ENCODE measurements at regions not wholly inside any gene's neighbourhood (a gene's known extent, or its start where the extent isn't known, plus 50 kb on each side); places are given as distances from the start of the nearest gene placed in this dataset.

DNA sequence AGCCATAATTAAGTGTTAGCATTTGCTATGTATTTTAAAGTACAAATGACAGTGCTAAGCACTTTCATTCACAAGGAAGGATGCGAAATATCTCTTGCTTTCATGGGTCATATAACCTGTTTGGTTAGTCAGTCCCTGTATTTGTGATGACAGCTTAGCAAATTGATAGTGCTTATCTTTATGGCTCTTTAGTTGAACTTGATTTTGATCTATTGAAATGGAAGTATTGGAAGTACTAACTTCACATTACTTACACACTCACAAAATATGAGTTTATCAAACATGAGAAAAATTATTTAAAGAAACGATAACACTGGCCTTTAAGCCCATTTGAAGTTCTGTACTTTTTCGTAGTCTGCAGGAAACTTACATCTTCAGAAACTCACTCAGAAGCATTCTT, 97.4 kb upstream of the NEUROD1 start:
- no peak overlapping the region for H3K27ac ChIP-seq (ENCODE audit: low read depth in 1 of 2, low read length in 2 of 2)
- POLR2A ChIA-PET = no interaction called here
- DNase-seq (no peak), ATAC-seq (ENCODE audit: poor library complexity) (no peak)
- intact Hi-C loops (cut with DNase I, micrococcal nuclease) = no loop called here
- CTCF ChIA-PET = no interaction called here
- H3K9me3 ChIP-seq (ENCODE audit: control insufficient read depth in 1 of 2, insufficient read depth in 1 of 2, low read length in 2 of 2) = no peaks in the 10 kb centered on the region
- no peak overlapping the region for H3K4me3 Mint-ChIP-seq
- H3K36me3 Mint-ChIP-seq (ENCODE audit: low read depth) = no peaks in the 10 kb centered on the region
- H3K4me1 Mint-ChIP-seq (ENCODE audit: low read depth) = no peaks in the 10 kb centered on the region
- H3K9me3 Mint-ChIP-seq = no peaks in the 10 kb centered on the region
- no peaks in the 10 kb centered on the region for H3K27me3 ChIP-seq (ENCODE audit: control insufficient read depth in 1 of 2, insufficient read depth in 2 of 2, low read length in 2 of 2)
- no peak for TF ChIP-seq CTCF (IDR thresholded peaks at IDR 0.05)
- H3K27ac Mint-ChIP-seq = no peak overlapping the region
- H3K27me3 Mint-ChIP-seq = no peaks in the 10 kb centered on the region
- no peaks in the 10 kb centered on the region for H3K36me3 ChIP-seq (ENCODE audit: insufficient read depth, low read length)
- no peak overlapping the region for H3K4me3 ChIP-seq (ENCODE audit: low read length)
- H3K4me1 ChIP-seq (ENCODE audit: insufficient read depth, low read length) = no peaks in the 10 kb centered on the region

- Histone ChIP-seq H3K4me3 (ENCODE audit: low read length) (no peak overlapping the region), H3K9me3 (ENCODE audit: control insufficient read depth in 1 of 2, insufficient read depth in 1 of 2, low read length in 2 of 2) (no peaks in the 10 kb centered on the region)
- H3K9me3 Mint-ChIP-seq = no peaks in the 10 kb centered on the region
Measured at GRCh38 chr2:181778621-181779201, 98.4 kb upstream of the NEUROD1 start.

DNA sequence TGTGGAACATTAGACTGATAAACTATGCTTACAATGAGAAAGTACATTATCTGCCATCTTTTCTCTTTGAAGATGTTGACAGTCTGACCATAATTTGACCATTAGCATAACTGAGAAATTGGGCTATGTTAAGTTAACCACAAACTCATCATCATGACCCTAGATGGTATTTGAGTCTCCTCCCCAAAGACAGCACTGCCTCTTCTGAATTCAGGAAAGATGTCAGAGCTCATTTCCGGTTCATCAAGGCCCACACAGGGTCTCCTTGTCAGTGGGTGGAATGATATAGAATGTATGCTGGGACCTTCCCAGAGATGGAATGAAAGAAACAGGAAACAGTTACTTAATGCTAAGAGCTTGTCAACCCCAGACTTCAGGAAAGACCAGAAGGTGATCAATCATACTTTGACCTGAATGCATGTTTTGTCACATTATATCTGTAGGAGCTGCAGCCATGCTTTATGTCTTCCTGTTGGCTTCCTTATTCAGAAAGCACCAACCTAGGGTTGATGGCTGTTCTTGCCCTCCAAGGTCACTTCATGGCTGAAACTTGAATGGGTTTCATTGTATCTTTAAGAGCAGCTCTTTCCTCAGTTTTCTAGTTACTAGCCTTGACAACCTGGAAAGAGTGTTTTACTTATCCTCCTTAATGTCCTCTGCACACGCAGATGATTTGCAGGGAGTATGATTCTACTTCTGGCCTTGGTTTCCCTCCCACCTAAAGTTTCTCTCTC, 99.1 kb upstream of the NEUROD1 start:
- Histone ChIP-seq H3K27ac (ENCODE audit: low read depth in 1 of 2, low read length in 2 of 2) (no peak overlapping the region), H3K27me3 (ENCODE audit: control insufficient read depth in 1 of 2, insufficient read depth in 2 of 2, low read length in 2 of 2) (no peaks in the 10 kb centered on the region), H3K36me3 (ENCODE audit: insufficient read depth, low read length) (no peaks in the 10 kb centered on the region), H3K4me3 (ENCODE audit: low read length) (no peak overlapping the region), H3K4me1 (ENCODE audit: insufficient read depth, low read length) (no peaks in the 10 kb centered on the region), H3K9me3 (ENCODE audit: control insufficient read depth in 1 of 2, insufficient read depth in 1 of 2, low read length in 2 of 2) (no peaks in the 10 kb centered on the region)
- no peak overlapping the region for H3K27ac Mint-ChIP-seq
- POLR2A ChIA-PET = no interaction called here
- H3K9me3 Mint-ChIP-seq = no peaks in the 10 kb centered on the region
- H3K4me1 Mint-ChIP-seq (ENCODE audit: low read depth) = no peaks in the 10 kb centered on the region
- ATAC-seq (ENCODE audit: poor library complexity) (no peak), DNase-seq (no peak)
- CTCF ChIA-PET = no interaction called here
- intact Hi-C loops (cut with DNase I, micrococcal nuclease) = no loop called here
- H3K4me3 Mint-ChIP-seq = no peak overlapping the region
- no peaks in the 10 kb centered on the region for H3K36me3 Mint-ChIP-seq (ENCODE audit: low read depth)
- TF ChIP-seq CTCF (IDR thresholded peaks at IDR 0.05) = no peak
- H3K27me3 Mint-ChIP-seq = no peaks in the 10 kb centered on the region

More at GRCh38 chr2:181778621-181779201, 98.4 kb upstream of the NEUROD1 start:
- no peaks in the 10 kb centered on the region for H3K27me3 Mint-ChIP-seq
- Histone ChIP-seq H3K27me3 (ENCODE audit: control insufficient read depth in 1 of 2, insufficient read depth in 2 of 2, low read length in 2 of 2) (no peaks in the 10 kb centered on the region), H3K27ac (ENCODE audit: low read depth in 1 of 2, low read length in 2 of 2) (no peak overlapping the region), H3K4me1 (ENCODE audit: insufficient read depth, low read length) (no peaks in the 10 kb centered on the region), H3K36me3 (ENCODE audit: insufficient read depth, low read length) (no peaks in the 10 kb centered on the region)
- CTCF ChIA-PET = no interaction called here
- no peak overlapping the region for H3K4me3 Mint-ChIP-seq
- no peaks in the 10 kb centered on the region for H3K4me1 Mint-ChIP-seq (ENCODE audit: low read depth)
- no peak for ATAC-seq (ENCODE audit: poor library complexity)
- no peaks in the 10 kb centered on the region for H3K36me3 Mint-ChIP-seq (ENCODE audit: low read depth)
- POLR2A ChIA-PET = no interaction called here
- no peak overlapping the region for H3K27ac Mint-ChIP-seq
- DNase-seq = no peak
- TF ChIP-seq CTCF (IDR thresholded peaks at IDR 0.05) = no peak
- intact Hi-C loops (cut with DNase I, micrococcal nuclease) = no loop called here

Data from CD4-positive, alpha-beta T cell (primary cell).